ENCODE measurements at regions not wholly inside any gene's neighbourhood (a gene's known extent, or its start where the extent isn't known, plus 50 kb on each side); places are given as distances from the start of the nearest gene placed in this dataset.

- TF ChIP-seq ZNF318 (IDR thresholded peaks at IDR 0.05; ENCODE audit: borderline replicate concordance in 1 of 2, low read depth in 1 of 2) (no peak), ZNF79 (CRISPR knock-in tag; IDR thresholded peaks at IDR 0.05; ENCODE audit: low read depth) (no peak), OTX1 (CRISPR knock-in tag; IDR thresholded peaks at IDR 0.05) (no peak), PYGO2 (tag; IDR thresholded peaks at IDR 0.05) (no peak)
These were observed 102.3 kb upstream of the FRMD1 start (continued) for GRCh38 chr6:168181316-168181715.
